Lung (tissue), 11 donors: ENCODE measurements at regions not wholly inside any gene's neighbourhood (a gene's known extent, or its start where the extent isn't known, plus 50 kb on each side); places are given as distances from the start of the nearest gene placed in this dataset.

Experiments
- ATAC-seq: fragments of 200-7000 bp; cut with Tn5 transposase; one replicate; pipeline ENCODE4 v1.9.1; 2020; ENCODE audit warnings: moderate number of reproducible peaks; ENCODE audit not compliant: insufficient read depth, low FRiP score
- DNase-seq, 3 donors: peaks; one replicate each; pipeline ENCODE4 v3.0.0-alpha.2; 2013 to 2017
- H3K27ac ChIP-seq, 2 donors: one replicate each; pipeline ENCODE4 v1.5.1; 2013; ENCODE audit warnings: mild to moderate bottlenecking in 2 of 2, moderate library complexity in 2 of 2, control low read depth in 1 of 2, inconsistent platforms in 1 of 2, low read depth in 1 of 2, low read length in 1 of 2
- H3K27me3 ChIP-seq, 3 donors: one replicate each; pipeline ENCODE4 v1.5.1; 2013; ENCODE audit warnings: low read length in 2 of 3; ENCODE audit not compliant: control insufficient read depth in 3 of 3, insufficient read depth in 3 of 3
- H3K36me3 ChIP-seq, 4 donors: one replicate each; pipeline ENCODE4 v1.5.1; 2013; ENCODE audit warnings: low read length in 4 of 4, mild to moderate bottlenecking in 1 of 4, moderate library complexity in 1 of 4; ENCODE audit not compliant: control insufficient read depth in 4 of 4, insufficient read depth in 4 of 4
- H3K4me1 ChIP-seq, 5 donors: one replicate each; pipeline ENCODE4 v1.5.1; 2013; ENCODE audit warnings: low read length in 5 of 5, mild to moderate bottlenecking in 2 of 5, moderate library complexity in 1 of 5; ENCODE audit not compliant: control insufficient read depth in 5 of 5, insufficient read depth in 5 of 5
- H3K4me3 ChIP-seq: one replicate; pipeline ENCODE4 v1.5.1; 2013; ENCODE audit warnings: mild to moderate bottlenecking, control low read depth, moderate library complexity
- H3K9ac ChIP-seq, 2 donors: one replicate each; pipeline ENCODE4 v1.5.1; 2013; ENCODE audit warnings: low read length in 2 of 2, control low read depth in 1 of 2; ENCODE audit not compliant: insufficient read depth in 1 of 2
- H3K9me3 ChIP-seq, 4 donors: one replicate each; pipeline ENCODE4 v1.5.1; 2013; ENCODE audit warnings: low read length in 3 of 4, mild to moderate bottlenecking in 1 of 4, moderate library complexity in 1 of 4; ENCODE audit not compliant: control insufficient read depth in 4 of 4, insufficient read depth in 3 of 4
- WGBS, 2 donors: extraction: QIAGEN DNeasy Blood & Tissue Kit; methylation state at CpG; one replicate each; pipeline ENCODE4 v1.1.7; 2013; 5-methylcytosine and 5-hydroxymethylcytosine counted together
- TF ChIP-seq, protein P1 (sequence below): IDR thresholded peaks from 2 replicates; pipeline ENCODE4 v1.5.1; 2012; ENCODE audit warnings: mild to moderate bottlenecking; ENCODE audit errors: control extremely low read depth, extremely low read depth
- donor health status: control.
- donor health status: control.
- donor health status: Bipolar disorder and iron deficiency.
- donor health status: healthy.
- donor health status: DM: yes; HTN: yes; CAD: no.

DNA sequence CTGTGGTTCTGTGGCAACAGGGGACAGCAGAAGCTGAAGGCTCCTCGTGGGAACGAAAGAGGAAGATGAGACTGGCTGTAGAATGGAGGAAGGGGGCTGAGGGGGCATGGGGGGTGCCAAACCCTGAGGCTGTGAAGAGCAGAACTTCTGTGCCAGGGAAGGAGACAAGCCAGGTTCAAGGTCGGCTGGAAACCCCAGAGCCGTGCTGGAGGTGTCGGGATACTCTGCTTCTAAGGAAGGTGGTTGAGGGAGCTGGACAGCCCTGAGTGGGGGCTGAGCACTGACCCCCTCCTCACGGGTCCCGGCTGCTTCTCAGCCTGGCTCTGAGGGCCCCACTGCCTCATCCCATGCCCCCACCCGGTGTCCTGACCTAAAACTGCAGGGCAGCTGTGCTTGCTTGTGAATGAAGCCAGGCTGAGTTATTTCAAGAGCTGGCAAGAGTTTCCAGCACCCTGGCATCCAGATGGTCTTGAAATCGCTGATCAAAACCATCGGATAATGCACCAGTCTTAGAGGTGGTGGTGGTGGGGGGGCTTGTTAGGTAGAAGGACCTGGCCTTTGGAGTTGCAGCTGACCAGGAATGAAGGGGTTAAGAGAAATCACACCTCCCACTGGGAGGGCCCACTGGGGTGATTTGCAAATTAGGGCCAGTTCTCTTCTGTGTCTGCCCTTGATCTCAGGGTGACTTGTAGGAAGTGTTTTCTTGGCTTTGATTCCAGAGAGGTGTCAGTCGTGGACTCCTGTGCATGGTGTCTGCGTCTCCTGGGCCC is 218.9 kb upstream of the C1orf174 start:
- peaks cover 0 to 5% (median under 1%) of the 10 kb centered on the region in 4 donors for H3K9me3 ChIP-seq
- TF ChIP-seq, protein P1, sequence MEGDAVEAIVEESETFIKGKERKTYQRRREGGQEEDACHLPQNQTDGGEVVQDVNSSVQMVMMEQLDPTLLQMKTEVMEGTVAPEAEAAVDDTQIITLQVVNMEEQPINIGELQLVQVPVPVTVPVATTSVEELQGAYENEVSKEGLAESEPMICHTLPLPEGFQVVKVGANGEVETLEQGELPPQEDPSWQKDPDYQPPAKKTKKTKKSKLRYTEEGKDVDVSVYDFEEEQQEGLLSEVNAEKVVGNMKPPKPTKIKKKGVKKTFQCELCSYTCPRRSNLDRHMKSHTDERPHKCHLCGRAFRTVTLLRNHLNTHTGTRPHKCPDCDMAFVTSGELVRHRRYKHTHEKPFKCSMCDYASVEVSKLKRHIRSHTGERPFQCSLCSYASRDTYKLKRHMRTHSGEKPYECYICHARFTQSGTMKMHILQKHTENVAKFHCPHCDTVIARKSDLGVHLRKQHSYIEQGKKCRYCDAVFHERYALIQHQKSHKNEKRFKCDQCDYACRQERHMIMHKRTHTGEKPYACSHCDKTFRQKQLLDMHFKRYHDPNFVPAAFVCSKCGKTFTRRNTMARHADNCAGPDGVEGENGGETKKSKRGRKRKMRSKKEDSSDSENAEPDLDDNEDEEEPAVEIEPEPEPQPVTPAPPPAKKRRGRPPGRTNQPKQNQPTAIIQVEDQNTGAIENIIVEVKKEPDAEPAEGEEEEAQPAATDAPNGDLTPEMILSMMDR = no peak
- peaks cover 0 to 3% (median 0%) of the 10 kb centered on the region in 3 donors for H3K27me3 ChIP-seq
- no peaks in the 10 kb centered on the region for H3K36me3 ChIP-seq
- H3K27ac ChIP-seq = no peak overlapping the region
- DNase-seq = no peak
- no peaks in the 10 kb centered on the region for H3K4me1 ChIP-seq
- no peak overlapping the region for H3K4me3 ChIP-seq
- H3K9ac ChIP-seq = no peak overlapping the region
- no peak for ATAC-seq
- WGBS, 2 donors = 54 to 61% methylated on average over 11 to 12 of the region's 12 CpGs

DNA sequence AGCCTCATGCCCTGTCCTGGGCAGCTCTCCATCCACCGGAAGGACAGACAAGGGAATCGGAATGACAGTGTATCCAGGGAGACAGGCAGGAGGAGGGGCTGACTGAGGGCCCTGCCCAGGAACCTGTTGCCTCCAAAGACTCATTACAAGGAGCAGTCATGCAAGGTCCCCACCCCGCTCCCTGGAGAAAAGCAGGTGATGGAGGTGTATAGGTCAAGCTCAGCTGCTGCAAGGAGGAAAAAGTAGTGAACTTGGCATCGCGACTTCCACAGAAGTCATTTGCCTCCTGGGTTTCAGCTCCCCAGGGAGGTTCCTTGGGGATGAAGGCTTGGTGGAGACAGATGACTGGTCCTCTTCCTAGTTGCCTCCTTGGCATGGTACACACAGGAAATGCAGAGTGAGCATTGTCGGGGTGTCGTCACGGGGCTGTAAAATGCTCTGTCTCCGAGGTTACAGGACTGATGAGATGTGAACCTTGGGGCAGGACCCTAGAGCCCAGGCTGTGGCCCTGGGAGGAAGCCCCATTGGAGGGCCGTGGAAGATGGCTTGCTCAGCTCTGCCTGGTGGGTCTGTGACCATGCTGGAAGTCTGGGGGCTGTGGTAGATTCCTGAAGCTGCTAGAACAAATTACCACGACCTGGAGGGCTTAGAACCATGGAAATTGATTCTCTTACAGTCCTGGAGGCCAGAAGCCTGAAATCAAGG is 219.6 kb upstream of the C1orf174 start:
- Histone ChIP-seq H3K9me3 (peaks cover 0 to 5% (median 0%) of the 10 kb centered on the region in 4 donors), H3K36me3 (no peaks in the 10 kb centered on the region), H3K4me3 (no peak overlapping the region), H3K9ac (no peak overlapping the region), H3K4me1 (no peaks in the 10 kb centered on the region), H3K27ac (no peak overlapping the region), H3K27me3 (peaks cover 0 to 3% (median 0%) of the 10 kb centered on the region in 3 donors)
- WGBS, 2 donors = 65 to 72% methylated on average over 11 of the region's 11 CpGs
- TF ChIP-seq, protein P1 = no peak
- no peak for ATAC-seq
- DNase-seq = no peak

DNA sequence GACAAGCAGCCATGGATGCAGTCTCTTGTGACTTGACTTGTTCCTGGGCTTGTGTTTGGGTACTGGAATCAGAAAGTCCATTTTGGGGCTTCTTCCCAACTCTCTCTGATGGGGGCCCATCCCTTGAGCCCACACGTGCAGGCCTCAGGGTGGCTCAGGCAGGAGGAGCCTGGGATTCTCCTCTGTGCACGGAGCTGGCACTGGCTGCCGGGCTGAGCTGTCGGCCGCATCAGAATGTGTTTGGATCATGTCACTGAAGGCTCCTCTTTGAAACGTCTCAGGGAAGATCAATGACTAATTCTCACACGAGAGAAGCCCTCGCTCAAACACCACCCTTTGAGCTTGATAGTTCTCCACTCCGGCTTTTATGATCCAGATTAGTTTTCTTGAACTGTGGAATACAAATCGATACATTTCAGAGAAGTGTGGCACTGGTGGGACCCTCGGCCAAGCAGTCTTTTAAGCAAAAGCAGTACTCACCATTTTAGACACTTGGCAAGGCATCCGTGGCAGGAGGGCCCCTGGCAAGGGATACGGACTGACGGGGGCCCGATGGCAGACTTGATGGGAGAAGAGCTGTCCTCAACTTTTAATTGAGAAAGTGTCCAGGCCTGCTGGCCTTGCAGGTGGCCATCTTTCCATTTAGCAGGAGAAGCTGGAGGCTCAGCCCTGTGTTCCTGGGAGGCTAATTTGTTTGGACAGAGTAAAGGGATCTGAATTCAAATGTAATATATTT is 220.7 kb upstream of the C1orf174 start:
- DNase-seq = no peak
- ATAC-seq = no peak
- no peaks in the 10 kb centered on the region for H3K36me3 ChIP-seq
- H3K4me3 ChIP-seq = no peak overlapping the region
- H3K27me3 ChIP-seq = peaks cover 0 to 3% (median 0%) of the 10 kb centered on the region in 3 donors
- TF ChIP-seq, protein P1 = no peak
- H3K9ac ChIP-seq = no peak overlapping the region
- H3K4me1 ChIP-seq = no peaks in the 10 kb centered on the region
- no peak overlapping the region for H3K27ac ChIP-seq
- peaks cover 0 to 5% (median 0%) of the 10 kb centered on the region in 4 donors for H3K9me3 ChIP-seq
- WGBS, 2 donors = 64 to 73% methylated on average over 15 of the region's 15 CpGs
